ENCODE measurements at regions not wholly inside any gene's neighbourhood (a gene's known extent, or its start where the extent isn't known, plus 50 kb on each side); places are given as distances from the start of the nearest gene placed in this dataset.

DNA sequence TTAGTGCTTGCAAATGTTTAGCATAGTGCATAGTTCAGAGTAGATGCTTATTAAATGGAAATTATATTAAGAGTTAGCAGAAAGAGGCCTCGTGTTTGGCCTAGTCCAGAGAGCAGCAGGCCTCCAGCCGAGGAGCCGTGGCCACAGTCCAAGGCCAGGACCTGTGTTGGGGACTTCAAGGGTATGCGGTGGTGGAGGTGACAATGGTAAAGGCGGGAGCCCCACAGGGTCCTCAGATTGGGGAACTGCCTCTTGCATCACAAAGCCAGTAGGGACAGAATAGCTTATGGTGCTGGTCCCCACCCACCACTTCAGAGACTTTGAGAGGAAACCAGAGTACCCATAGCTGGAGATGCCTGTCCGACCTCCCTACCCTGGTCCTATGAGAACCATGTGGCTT, 554.6 kb upstream of the RIOK2 start:
- DNase-seq, result no peak

DNA sequence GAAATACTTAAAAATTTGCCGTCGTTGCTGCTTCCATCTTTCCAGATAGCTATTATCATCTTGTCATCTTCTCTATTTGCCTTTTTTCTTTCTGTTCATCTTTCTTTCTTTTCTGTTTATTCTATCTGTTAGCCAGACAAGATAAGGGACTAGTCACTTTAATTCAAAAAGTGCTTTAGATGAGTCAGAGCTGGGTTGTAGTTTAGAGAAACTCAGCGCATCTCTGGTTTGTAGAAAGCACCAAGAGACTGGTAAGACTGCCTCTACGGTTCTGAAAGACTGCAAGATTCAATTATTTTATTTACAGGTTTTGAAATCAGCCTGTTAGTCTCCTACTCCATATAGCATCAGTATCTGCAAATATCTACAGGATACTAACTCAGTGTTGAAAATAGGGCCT, 562.8 kb upstream of the RIOK2 start:
- no peak for DNase-seq

DNA sequence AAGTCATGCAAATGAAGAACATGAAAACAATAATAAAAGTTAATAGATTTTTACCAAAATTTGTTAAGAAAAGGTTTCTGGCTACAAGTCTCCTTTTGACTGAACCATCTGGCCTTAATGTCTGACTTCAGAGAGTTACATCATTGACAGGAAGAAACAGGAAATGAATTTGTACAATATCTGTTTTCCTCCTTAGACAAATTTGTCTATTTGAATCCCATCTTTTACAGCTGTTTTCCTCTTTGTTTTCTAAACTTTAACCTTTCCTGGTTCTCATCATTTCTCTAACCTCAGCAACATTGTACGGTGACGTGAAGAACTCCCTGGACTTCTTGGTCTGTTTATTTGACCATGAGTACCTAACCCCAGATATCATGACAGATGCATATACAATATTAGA, 567.5 kb upstream of the RIOK2 start:
- no peak for DNase-seq

DNA sequence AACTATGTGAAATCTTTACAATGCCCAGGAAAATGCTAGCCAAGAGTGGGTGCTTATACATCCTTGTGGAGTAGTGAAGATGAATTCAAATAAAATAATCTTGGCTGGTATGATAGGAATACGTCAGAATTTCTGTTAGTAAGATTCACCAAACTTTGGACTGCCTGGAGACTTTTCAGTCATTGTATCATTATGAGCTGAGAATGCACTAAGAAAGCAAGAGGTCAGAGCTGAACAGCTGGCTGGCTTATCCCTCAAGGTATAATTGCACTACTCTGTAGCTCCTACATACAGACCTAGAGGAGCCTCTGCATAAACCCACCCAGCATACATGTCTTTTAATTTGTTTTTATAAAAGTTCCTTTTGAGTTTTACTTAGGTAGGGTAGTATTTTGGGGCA, 568.5 kb upstream of the RIOK2 start:
- DNase-seq, result no peak

DNA sequence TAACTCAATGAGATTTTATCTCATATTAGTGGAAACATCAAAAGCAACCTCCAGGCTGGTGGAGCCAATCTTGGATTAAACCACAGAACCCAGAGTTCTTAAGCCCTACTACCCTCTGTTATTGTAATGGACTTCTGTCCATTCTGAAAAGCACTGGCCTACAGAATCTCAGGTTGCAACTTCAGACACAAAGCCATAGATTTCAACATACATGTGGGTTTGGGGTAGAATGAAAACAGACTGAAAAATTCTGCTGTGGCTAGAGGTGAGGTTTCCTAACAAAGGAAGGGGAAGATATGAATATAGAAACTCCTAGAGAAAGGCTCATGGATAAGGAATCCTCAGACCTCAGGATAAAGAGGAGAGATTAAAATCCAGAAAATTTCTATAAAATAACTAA, 569.8 kb upstream of the RIOK2 start:
- no peak for DNase-seq

DNA sequence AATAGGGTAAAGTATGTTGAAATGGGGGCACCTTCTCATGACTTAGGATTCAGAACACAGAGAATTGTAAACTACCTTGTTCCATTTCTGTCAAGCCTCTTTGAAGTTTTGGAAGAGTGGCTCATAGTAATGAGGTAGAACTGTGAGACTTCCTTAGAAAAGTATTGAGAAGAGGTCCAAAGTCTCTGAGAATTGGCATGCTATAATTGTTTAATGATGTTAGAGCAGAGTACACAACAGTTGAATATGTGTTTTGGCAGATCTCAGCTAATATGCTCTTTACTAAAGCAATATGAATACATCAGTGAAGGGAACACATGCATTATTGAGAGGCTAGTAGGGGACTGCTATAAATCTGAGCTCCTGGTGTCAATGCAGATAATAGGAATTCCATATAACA, 579.4 kb upstream of the RIOK2 start:
- DNase-seq, result no peak

DNA sequence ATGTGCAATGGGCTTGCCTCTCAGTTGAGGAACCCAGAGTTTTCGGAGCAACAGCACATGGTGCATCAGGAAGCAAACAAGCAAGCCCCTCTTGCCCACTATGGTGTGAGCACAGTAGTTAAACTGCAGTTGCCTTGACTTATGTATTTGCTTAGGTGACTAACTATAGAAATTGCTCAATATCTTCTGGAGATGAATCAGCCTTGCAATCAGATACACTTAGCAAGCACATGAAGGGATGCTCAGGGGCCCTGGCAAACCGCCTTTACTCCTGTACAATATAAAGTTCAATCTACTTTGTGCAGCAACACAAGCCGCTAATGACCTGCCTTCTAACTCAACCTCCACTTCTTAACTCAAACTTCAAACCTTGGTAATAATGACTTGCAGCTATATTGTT, 581.7 kb upstream of the RIOK2 start:
- no peak for DNase-seq

DNA sequence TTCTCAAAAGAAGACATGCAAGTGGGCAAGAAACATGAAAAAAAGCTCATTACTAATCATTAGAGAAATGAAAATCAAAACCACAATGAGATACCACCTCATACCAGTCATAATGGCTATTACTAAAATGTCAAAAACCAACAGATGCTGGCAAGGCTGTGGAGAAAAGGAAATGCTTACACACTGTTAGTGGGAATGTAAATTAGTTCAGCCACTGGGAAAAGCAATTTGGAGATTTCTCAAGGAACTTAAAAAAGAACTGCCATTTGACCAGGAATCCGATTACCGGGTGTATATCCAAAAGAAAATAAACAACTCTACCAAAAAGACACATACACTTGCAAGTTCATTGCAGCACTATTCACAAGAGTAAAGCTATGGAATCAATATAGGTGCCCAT, 595.4 kb upstream of the RIOK2 start:
- no peak for DNase-seq

DNA sequence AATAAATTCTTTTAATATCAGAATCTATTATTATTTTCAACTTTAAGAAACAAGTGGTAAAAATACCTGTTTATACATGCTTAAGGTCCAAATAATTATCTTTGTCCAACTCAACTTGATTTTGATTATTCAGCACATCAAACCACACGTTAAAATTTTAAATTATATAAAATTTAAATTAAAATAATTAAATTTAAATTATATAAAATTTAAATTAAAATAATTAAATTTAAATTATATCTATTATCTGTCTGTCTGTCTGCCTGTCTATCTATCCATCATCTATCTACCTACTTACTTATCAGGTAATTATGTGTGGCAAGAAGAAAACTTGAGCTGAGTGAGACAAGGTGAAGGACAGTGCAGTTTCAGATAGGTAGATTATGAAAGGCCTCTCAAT, 605.3 kb upstream of the RIOK2 start:
- DNase-seq, result no peak

DNA sequence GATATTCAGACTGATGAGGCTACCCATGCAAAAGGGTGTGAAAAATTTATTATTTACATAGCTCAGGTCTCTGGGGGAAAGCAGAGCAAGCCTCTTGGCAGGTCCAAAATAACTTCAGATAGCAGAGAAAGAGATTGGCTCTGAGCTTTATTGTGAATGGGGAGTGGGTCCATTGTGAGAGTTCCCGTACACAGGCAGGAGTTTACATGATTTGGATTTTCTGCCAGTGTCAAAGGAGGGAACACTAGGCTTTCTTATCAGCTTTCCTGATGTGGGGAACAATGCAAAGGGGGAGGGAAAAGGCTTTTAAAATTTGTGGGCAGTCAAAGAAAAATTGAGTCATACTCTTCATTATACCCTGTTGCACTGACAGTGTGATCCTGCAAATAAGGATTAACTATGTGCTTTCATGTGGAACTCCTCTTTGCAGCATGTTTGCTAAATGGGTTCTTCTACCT, 615.0 kb upstream of the RIOK2 start:
- no peak for DNase-seq

DNA sequence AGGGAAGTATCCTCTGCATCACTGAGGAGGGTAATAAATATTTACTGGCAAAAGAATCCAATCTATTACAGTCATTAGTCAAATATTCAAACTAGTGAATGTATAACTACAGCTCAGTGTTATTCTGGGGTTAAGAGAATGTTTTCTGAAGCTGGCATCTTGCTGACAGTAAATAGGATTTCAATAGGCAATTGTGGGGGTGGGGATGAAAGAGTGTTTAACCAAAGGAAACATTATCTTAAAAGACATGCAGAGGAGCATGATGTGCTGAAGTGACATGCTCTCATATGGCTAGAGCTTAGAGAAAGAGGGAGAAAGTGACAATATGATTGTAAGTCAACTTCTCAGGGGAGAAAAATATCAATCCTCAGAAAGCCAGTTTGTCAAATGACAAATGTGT, 618.4 kb upstream of the RIOK2 start:
- DNase-seq, result no peak

DNA sequence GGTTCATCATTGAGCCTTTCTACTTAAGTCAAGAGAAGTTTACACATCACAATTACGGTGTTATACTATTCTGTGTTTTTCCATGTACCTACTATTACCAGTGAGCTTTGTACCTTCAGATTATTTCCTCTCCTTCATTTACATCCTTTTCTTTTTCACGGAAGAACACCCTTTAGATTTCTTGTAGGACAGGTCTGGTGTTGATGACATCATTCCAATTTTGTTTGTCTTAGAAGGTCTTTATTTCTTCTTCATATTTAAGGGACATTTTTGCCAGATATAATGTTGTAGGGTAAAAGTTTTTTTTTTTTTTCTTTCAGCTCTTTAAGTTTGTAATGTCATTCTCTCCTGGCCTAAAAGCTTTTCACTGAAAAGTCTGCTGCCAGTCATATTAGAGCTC, 637.1 kb upstream of the RIOK2 start:
- DNase-seq, result no peak

DNA sequence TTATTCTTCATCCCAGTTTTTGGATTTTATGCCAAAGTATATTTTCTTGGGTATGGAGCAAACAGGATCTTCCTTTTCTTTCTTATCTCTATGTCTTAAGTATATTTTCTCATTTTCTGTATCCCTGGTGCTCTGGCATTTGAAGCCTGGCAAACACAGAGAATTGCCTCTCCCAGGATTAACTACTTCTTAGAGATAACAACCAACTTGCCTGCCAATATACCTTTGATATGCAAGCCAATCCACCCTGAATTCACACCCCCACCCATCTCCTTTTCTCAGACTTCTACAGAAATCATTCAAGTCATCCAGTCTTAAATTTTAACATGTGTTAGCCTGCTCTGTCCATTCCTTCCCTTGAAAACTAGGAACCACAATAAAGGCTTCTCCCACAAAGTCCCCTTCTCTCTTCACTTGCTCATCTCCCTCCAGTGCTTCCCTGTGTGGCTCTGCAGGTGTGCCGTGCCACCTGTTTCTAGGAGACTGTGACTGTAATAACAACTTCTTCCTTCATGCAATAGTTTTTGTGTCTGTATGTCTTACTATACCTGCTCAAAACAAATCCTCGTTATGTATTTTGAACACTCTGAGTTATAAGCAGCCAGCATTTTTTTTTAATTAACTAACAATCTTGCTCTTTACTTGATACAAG, 649.7 kb upstream of the RIOK2 start:
- DNase-seq, result no peak

DNA sequence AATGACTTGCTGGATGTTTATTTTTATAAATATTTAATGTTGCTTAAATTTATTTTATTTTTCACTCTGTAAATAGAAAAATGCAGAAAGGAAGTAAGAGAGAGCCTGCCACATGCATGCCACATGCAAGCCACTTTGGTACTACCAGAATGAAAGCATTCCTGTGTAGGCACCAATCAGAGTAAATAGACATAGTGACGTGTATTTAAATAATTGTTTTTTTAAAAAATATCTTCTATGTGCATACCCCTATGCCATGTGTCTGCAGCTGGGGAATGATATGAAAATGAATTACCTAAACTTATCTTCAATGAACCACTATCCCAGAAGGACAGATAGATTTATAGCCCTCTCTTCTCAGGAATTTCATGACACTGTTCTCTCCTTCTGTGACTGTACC, 651.5 kb upstream of the RIOK2 start:
- DNase-seq, result no peak

DNA sequence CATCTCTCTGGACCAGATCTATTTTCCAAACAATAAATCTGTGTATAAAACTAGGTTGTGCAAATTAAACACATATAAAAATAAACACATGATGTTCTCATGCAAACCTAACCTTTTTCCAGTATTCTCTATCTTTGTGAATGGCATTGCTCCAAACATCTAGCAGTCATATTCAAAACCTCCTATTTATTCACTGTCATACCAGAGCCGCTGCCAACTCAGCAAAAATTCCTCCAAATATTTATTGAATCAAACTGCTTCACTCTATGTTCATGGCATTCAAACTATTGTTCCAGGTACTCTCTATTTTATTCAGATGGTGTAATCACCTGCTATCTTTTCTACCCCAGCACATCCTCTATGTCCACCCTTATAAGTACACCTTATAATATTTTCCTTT, 652.1 kb upstream of the RIOK2 start:
- DNase-seq, result no peak

DNA sequence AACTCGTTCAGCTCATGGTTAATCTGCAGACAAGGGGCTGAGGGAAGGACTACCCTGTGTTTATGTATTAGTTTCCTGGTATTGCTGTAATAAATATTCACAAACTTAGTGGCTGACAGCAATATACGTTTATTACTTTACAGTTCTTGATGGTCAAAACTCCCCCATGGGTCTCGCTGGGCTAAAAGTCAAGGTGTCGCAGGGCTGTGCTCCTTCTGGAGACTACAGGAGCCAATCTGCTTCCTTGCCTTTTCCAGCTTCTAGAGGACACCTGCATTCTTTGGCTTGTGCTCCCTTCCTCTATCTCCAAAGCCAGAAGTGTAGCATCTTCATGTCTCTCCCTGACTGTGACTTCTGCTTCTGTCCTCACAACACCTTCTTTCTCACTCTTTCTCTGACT, 653.8 kb upstream of the RIOK2 start:
- DNase-seq, result no peak

DNA sequence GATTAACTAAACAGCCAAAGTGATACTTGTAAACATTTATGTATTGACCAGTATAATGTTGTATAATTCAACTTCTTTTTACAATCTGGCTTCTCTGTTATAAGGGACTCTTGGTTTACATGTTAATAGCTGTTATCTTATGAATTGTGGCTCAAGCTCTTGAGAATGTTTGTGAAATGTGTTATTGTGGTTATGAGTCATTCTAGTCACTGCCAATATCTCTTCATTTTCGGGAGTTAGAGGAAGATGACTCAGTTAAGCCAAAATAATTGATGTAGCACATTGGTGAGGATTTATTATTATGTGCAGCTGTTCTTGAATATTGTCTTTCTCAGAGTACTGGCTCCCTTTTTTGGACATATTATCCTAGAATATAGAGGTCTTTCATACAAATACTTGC, 655.2 kb upstream of the RIOK2 start:
- peak in 1 of 2 donors; percentile 14 for DNase-seq

DNA sequence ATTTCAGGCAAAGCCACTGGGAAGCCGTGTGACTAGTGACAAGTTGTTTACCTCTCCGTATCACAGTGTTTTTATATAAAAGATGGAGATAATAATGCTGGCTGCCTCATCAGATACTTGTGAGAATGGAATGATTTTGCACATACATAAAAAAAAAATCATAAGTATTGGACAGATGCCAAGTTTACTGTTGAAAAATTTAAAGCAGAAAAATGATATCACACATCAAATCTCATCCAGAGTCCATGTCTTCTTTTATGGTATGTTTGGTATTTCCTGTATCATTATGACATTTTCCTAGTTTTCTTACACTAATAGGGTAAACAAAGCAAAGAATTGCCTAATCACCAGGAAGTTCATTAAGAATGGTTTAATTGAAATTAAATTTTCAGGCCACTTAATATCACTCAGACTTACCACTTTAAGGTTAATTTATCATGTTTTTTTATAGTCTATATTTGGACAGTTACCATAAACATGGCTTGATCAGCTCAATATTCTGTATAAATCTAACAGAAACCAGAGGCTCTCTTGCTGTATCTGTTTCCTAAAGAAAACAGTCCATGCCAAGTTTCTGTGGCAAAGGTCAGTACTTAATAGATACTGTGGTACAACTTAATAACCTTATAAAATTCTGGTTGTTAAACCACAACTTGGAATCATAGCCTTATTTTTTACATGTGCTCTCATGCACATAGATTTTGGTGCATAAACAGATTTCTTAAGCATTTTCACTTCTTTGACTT, 656.5 kb upstream of the RIOK2 start:
- no peak for DNase-seq

DNA sequence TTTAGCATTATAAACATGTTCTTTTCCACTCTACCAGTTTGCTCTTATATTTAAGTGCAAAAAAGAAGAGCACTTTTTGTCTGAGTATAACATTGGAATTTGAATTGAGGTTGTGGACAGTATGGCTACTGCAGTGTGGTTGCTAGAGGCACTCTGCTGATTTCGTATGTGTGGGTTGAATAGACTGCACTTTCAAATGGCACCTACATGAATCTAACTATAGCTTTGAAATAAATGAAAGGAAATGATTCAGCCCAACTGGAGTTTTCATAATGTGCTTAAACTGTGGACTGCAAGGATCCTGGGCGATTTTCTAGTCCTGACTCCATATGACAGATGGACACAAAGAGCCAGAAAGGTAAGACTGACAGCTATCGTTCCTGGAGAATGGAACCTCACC, 657.6 kb upstream of the RIOK2 start:
- no peak for DNase-seq

DNA sequence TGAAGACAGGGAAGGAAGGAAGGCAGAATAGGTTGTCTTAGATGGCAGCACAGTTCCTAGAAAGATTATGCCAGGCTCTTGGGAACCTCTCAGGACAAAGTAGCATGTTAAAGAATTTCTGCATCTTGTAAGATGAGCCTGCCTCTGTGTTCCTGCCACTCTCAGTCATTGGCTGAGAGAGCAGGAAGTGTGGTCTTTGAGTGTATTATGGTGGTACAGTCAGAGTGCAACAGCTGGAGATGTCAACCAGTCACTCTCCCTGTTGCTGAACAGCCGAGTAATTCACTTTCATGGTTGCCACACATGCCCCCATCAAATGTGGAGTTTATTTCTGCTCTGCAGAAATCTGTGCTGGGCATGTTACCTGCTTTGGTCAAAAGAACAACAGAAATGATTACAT, 659.6 kb upstream of the RIOK2 start:
- DNase-seq, result no peak

DNA sequence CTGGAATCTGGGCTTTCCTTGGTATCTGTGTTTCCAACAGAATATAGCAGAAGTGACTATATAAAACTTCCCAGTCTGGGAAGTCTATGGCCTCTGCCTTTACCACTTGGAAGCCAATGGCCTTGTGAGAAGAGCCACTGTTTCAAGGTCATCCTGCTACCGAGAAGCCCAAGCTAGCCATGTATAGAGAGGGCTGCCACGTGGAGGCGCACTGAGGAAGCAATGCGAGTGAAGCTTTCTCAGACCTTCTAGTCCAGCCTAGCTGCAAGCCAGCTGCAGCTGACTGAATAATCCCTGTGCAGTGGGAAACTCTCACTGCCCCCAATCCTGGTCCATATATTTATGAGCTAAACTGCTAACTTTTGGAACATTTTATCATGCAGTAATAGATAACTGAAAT, 661.8 kb upstream of the RIOK2 start:
- no peak for DNase-seq

DNA sequence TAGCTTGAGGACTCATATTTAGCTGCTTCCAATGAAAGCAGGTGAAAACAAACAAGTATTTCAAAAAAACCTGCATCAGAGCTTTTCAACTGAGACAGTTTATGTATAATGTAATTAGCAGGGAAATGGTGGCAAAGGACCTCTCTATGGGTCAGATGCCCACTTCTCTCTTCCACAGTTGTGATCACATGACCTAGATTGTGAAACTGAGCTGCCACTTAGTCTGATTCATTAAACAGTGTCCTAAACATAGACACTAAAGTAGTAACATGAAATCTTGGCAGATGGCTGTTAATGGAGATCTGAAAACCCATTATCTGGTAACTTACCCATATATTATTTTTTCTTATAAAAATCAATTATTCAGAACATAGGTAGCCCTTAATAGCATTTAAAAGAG, 663.6 kb upstream of the RIOK2 start:
- no peak for DNase-seq

DNA sequence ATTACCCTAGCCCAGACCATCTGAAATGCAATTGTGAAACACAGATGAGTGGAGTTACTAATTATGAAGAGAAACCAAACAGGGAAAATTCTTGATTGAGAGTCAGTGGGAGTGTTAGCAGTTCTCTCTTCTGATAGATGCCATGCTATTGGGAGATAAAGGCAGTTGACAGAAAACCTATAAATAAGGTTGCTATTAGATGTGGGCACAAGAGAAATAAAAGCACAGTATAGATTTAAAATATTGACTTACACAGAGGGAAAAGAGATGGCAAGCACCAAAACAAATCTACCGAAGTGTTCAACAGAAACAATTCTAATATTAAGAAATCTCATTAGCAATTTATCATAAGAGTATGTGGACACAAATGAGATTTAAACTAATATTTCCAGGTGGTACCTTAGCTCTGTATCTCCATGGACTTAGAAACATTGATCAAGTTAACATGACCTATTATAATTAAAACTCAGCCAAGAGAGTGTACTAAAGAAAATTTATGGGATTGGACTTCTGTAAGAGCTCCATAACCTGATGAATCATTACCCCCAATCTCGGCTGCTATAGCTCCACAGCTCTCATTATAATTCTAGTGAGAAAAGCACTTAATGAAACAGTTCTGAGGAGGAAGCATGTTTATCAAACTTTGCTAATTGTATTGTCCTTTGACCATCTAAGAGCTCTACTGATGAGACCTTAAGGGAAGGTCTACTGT, 665.0 kb upstream of the RIOK2 start:
- DNase-seq, result no peak

DNA sequence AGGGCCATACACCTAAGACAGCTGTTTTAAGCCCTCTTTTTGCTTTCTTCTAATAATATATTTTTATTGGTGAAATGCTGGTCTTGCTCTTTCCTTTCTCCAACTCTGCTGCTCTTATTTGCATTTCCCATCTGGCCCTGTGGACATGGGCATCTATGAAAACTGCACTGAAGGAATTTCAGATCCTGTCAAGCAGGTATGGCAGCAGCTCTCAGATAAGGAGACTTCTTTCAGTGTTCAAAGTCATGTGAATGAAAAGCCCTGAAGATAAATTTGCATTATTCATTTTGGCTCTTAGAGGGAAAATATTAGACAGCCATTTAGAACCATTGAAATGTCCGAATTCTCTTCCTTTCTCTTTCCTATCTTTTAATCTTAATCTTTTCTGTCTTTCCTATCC, 668.0 kb upstream of the RIOK2 start:
- DNase-seq, result no peak

All from hippocampal formation (tissue), 2 donors.